ENCODE measurements at regions not wholly inside any gene's neighbourhood (a gene's known extent, or its start where the extent isn't known, plus 50 kb on each side); places are given as distances from the start of the nearest gene placed in this dataset.
"Not testable (repeated sequence)": the region's sequence is repeated elsewhere in the genome, so short reads cannot be mapped to it uniquely, and the experiment has no call there.

- H4K20me1 ChIP-seq: no peaks in the 10 kb centered on the region
- H3K4me3 ChIP-seq: no peak overlapping the region
- no peak overlapping the region for H3K9ac ChIP-seq
- no peaks in the 10 kb centered on the region for H3K36me3 ChIP-seq
- H3K27ac ChIP-seq: peak overlapping the region in 3 of 11 experiments; percentile 1 to 38 (median 28); a peak in 3 of 22 replicates
- no peaks in the 10 kb centered on the region for H3K27me3 ChIP-seq
- no peak for TF ChIP-seq Cebpa-rat (IDR thresholded peaks at IDR 0.05)
- peak overlapping the region; percentile 17 to 64 (median 51); a peak in 21 of 22 replicates for H3K4me2 ChIP-seq
- H3K4me1 ChIP-seq: peaks cover 9 to 15% (median 11%) of the 10 kb centered on the region in 10 experiments
- peaks cover 0 to 7% (median 4%) of the 10 kb centered on the region in 11 experiments; a peak in 5 of 22 replicates for H3K9me3 ChIP-seq (replicated peaks in 1 of 11)
Observed at GRCh38 chr5:44997506-44997905, 188.8 kb downstream of the MRPS30 start.

- H3K4me3 ChIP-seq; H4K20me1 ChIP-seq; H3K4me2 ChIP-seq; H3K36me3 ChIP-seq; H3K27me3 ChIP-seq; H3K4me1 ChIP-seq; H3K9ac ChIP-seq; H3K9me3 ChIP-seq (replicated peaks in 1 of 11); H3K27ac ChIP-seq: not testable (repeated sequence)
Observed at GRCh38 chr5:45007102-45007501, 198.4 kb downstream of the MRPS30 start.

GRCh38 chr5:45017568-45017967 lies 208.8 kb downstream of the MRPS30 start:
- no peaks in the 10 kb centered on the region for H3K36me3 ChIP-seq
- H3K9me3 ChIP-seq (replicated peaks in 1 of 11): peaks cover 0 to 8% (median 0%) of the 10 kb centered on the region in 11 experiments; a peak in 3 of 22 replicates
- H3K9ac ChIP-seq: no peak overlapping the region
- no peak overlapping the region for H3K4me3 ChIP-seq
- no peak overlapping the region for H3K4me2 ChIP-seq
- no peaks in the 10 kb centered on the region for H3K27me3 ChIP-seq
- H3K4me1 ChIP-seq: no peaks in the 10 kb centered on the region
- no peak for TF ChIP-seq Cebpa-rat (IDR thresholded peaks at IDR 0.05)
- H4K20me1 ChIP-seq: no peaks in the 10 kb centered on the region
- no peak overlapping the region for H3K27ac ChIP-seq

GRCh38 chr5:45029553-45029952 lies 220.8 kb downstream of the MRPS30 start:
- H3K4me3 ChIP-seq: no peak overlapping the region

GRCh38 chr5:45035991-45036390 lies 227.2 kb downstream of the MRPS30 start:
- H3K27me3 ChIP-seq: no peaks in the 10 kb centered on the region
- TF ChIP-seq Cebpa-rat (IDR thresholded peaks at IDR 0.05): no peak
- no peaks in the 10 kb centered on the region for H4K20me1 ChIP-seq
- no peak overlapping the region for H3K9ac ChIP-seq
- H3K4me1 ChIP-seq: no peaks in the 10 kb centered on the region
- no peaks in the 10 kb centered on the region for H3K9me3 ChIP-seq (replicated peaks in 1 of 11)
- no peak overlapping the region for H3K4me3 ChIP-seq
- H3K27ac ChIP-seq: no peak overlapping the region
- no peak overlapping the region for H3K4me2 ChIP-seq
- no peaks in the 10 kb centered on the region for H3K36me3 ChIP-seq

More at GRCh38 chr5:45029553-45029952, 220.8 kb downstream of the MRPS30 start:
- Histone ChIP-seq H3K9ac (no peak overlapping the region), H3K27ac (no peak overlapping the region), H3K4me1 (no peaks in the 10 kb centered on the region), H3K27me3 (no peaks in the 10 kb centered on the region), H3K36me3 (no peaks in the 10 kb centered on the region), H3K4me2 (no peak overlapping the region), H4K20me1 (no peaks in the 10 kb centered on the region), H3K9me3 (replicated peaks in 1 of 11) (no peaks in the 10 kb centered on the region)
- TF ChIP-seq Cebpa-rat (IDR thresholded peaks at IDR 0.05): no peak

- Histone ChIP-seq H3K9me3 (replicated peaks in 1 of 11) (no peaks in the 10 kb centered on the region), H3K27me3 (no peaks in the 10 kb centered on the region)
Observed at GRCh38 chr5:45037927-45038326, 229.2 kb downstream of the MRPS30 start.

GRCh38 chr5:45038366-45038987 lies 229.7 kb downstream of the MRPS30 start:
- Histone ChIP-seq H3K4me3 (no peak overlapping the region), H4K20me1 (no peaks in the 10 kb centered on the region), H3K27me3 (no peaks in the 10 kb centered on the region), H3K4me2 (no peak overlapping the region), H3K9ac (no peak overlapping the region), H3K27ac (no peak overlapping the region), H3K36me3 (no peaks in the 10 kb centered on the region), H3K4me1 (no peaks in the 10 kb centered on the region), H3K9me3 (replicated peaks in 1 of 11) (no peaks in the 10 kb centered on the region)
- TF ChIP-seq Cebpa-rat (IDR thresholded peaks at IDR 0.05): no peak

More at GRCh38 chr5:45037927-45038326, 229.2 kb downstream of the MRPS30 start:
- H3K4me2 ChIP-seq: no peak overlapping the region
- H3K36me3 ChIP-seq: no peaks in the 10 kb centered on the region
- H3K9ac ChIP-seq: no peak overlapping the region
- H3K4me1 ChIP-seq: no peaks in the 10 kb centered on the region
- H3K27ac ChIP-seq: no peak overlapping the region
- no peak for TF ChIP-seq Cebpa-rat (IDR thresholded peaks at IDR 0.05)
- no peak overlapping the region for H3K4me3 ChIP-seq
- no peaks in the 10 kb centered on the region for H4K20me1 ChIP-seq

- Histone ChIP-seq H3K9ac (no peak overlapping the region), H4K20me1 (no peaks in the 10 kb centered on the region)
Observed at GRCh38 chr5:45042283-45042682, 233.5 kb downstream of the MRPS30 start.

GRCh38 chr5:45057564-45057963 lies 248.8 kb downstream of the MRPS30 start:
- Histone ChIP-seq H3K27ac (no peak overlapping the region), H3K9me3 (replicated peaks in 1 of 11) (no peaks in the 10 kb centered on the region), H4K20me1 (no peaks in the 10 kb centered on the region), H3K4me2 (no peak overlapping the region), H3K4me3 (no peak overlapping the region), H3K4me1 (no peaks in the 10 kb centered on the region), H3K36me3 (no peaks in the 10 kb centered on the region), H3K9ac (no peak overlapping the region), H3K27me3 (no peaks in the 10 kb centered on the region)
- TF ChIP-seq Cebpa-rat (IDR thresholded peaks at IDR 0.05): no peak

More at GRCh38 chr5:45042283-45042682, 233.5 kb downstream of the MRPS30 start:
- no peak overlapping the region for H3K4me3 ChIP-seq
- H3K4me1 ChIP-seq: no peaks in the 10 kb centered on the region
- no peaks in the 10 kb centered on the region for H3K36me3 ChIP-seq
- H3K27me3 ChIP-seq: no peaks in the 10 kb centered on the region
- H3K9me3 ChIP-seq (replicated peaks in 1 of 11): no peaks in the 10 kb centered on the region
- H3K4me2 ChIP-seq: no peak overlapping the region
- H3K27ac ChIP-seq: no peak overlapping the region
- no peak for TF ChIP-seq Cebpa-rat (IDR thresholded peaks at IDR 0.05)

- TF ChIP-seq Cebpa-rat (IDR thresholded peaks at IDR 0.05): no peak
- H3K9me3 ChIP-seq (replicated peaks in 1 of 11): no peaks in the 10 kb centered on the region
- H3K27ac ChIP-seq: no peak overlapping the region
Observed at GRCh38 chr5:45060724-45061123, 252.0 kb downstream of the MRPS30 start.

More at GRCh38 chr5:45060724-45061123, 252.0 kb downstream of the MRPS30 start:
- Histone ChIP-seq H3K4me3 (no peak overlapping the region), H3K9ac (no peak overlapping the region), H3K36me3 (no peaks in the 10 kb centered on the region), H4K20me1 (no peaks in the 10 kb centered on the region), H3K27me3 (no peaks in the 10 kb centered on the region), H3K4me2 (no peak overlapping the region), H3K4me1 (no peaks in the 10 kb centered on the region)
